NCI-H748 treated with DMSO at 0.1 percent for 48 hours (cell line): ENCODE measurements at regions not wholly inside any gene's neighbourhood (a gene's known extent, or its start where the extent isn't known, plus 50 kb on each side); places are given as distances from the start of the nearest gene placed in this dataset.

Source experiments
- DNase-seq: peaks from one replicate; lab custom pipeline; 2025; lab: John Stamatoyannopoulos, UW

- no peak for DNase-seq
Observed at GRCh38 chr2:61722318-61722717, 131.5 kb downstream of the FAM161A start.

GRCh38 chr2:61721382-61721781 is 132.5 kb downstream of the FAM161A start:
- no peak for DNase-seq

- DNase-seq, result no peak
Observed at GRCh38 chr2:61720911-61721310, 132.9 kb downstream of the FAM161A start.

GRCh38 chr2:61718965-61719364 is 134.9 kb downstream of the FAM161A start:
- DNase-seq, result no peak

- DNase-seq, result no peak
Observed at GRCh38 chr2:61715506-61715905, 138.4 kb downstream of the FAM161A start.

- DNase-seq, result no peak
Observed at GRCh38 chr2:61714210-61714609, 139.7 kb downstream of the FAM161A start.

- no peak for DNase-seq
Observed at GRCh38 chr2:61713457-61713856, 140.4 kb downstream of the FAM161A start.

GRCh38 chr2:61712060-61712459 is 141.8 kb downstream of the FAM161A start:
- DNase-seq, result no peak

GRCh38 chr2:61710711-61711110 is 143.1 kb downstream of the FAM161A start:
- no peak for DNase-seq

- DNase-seq, result peak; percentile 31
Observed at GRCh38 chr2:61707984-61708852, 145.6 kb downstream of the FAM161A start.

GRCh38 chr2:61705625-61706024 is 148.2 kb downstream of the FAM161A start:
- DNase-seq, result no peak

- DNase-seq, result no peak
Observed at GRCh38 chr2:61704364-61704763, 149.5 kb downstream of the FAM161A start.

- DNase-seq, result no peak
Observed at GRCh38 chr2:61702088-61702467, 151.8 kb downstream of the FAM161A start.

- DNase-seq, result no peak
Observed at GRCh38 chr2:61700464-61700863, 153.4 kb downstream of the FAM161A start.

GRCh38 chr2:61694312-61695274 is 156.4 kb upstream of the XPO1 start:
- peak; percentile 52 for DNase-seq

GRCh38 chr2:61693744-61694143 is 155.6 kb upstream of the XPO1 start:
- no peak for DNase-seq

GRCh38 chr2:61690078-61690596 is 152.0 kb upstream of the XPO1 start:
- DNase-seq, result no peak

- DNase-seq, result no peak
Observed at GRCh38 chr2:61689568-61689967, 151.4 kb upstream of the XPO1 start.

- DNase-seq, result no peak
Observed at GRCh38 chr2:61688369-61689334, 150.5 kb upstream of the XPO1 start.

- no peak for DNase-seq
Observed at GRCh38 chr2:61679096-61679495, 140.9 kb upstream of the XPO1 start.

GRCh38 chr2:61677942-61678341 is 139.8 kb upstream of the XPO1 start:
- DNase-seq, result no peak
